ENCODE measurements at regions not wholly inside any gene's neighbourhood (a gene's known extent, or its start where the extent isn't known, plus 50 kb on each side); places are given as distances from the start of the nearest gene placed in this dataset.

DNA sequence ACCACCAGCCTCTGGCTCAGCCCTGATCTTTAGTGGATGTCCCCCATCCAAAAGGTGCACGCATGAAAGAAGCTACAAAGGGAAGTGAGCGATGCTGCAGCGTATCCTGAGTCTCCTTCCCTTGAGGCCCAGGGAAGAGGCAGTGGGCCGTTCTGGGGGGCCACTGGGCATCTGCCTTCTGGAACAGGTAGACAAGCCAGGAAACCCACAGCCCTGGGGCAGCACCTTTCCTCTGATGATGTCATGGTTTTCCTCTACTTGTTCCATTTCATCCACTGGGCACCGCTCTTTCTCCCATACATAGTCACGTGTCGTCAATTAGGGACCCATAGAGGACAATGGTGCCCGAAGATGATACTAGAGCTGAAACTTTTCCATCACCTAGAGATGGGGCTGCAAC is 194.0 kb upstream of the IRX1 start:
- no peaks in the 10 kb centered on the region for H3K79me2 ChIP-seq (ENCODE audit: insufficient read depth, low read length)
- H3K4me2 ChIP-seq (ENCODE audit: low read length) = no peak overlapping the region
- no peak for TF ChIP-seq EZH2 (IDR thresholded peaks at IDR 0.05)
- TF ChIP-seq CBX3 (IDR thresholded peaks at IDR 0.05; ENCODE audit: low read depth) = no peak
- TF ChIP-seq EGR1 (IDR thresholded peaks at IDR 0.05; ENCODE audit: low read depth) = no peak
- no peak overlapping the region for H2AFZ ChIP-seq (ENCODE audit: low read depth, low read length, poor library complexity, severe bottlenecking)
- intact Hi-C loops (cut with micrococcal nuclease) = no loop called here
- H3K9me2 ChIP-seq (ENCODE audit: insufficient read depth) = no peaks in the 10 kb centered on the region
- H3K27me3 ChIP-seq (ENCODE audit: insufficient read depth, low read length) = no peaks in the 10 kb centered on the region
- ATAC-seq (no peak), DNase-seq (ENCODE audit: low read depth, low spot score) (no peak)
- ChIA-PET RAD21 (ENCODE audit: low non-redundant PET in 1 of 2, low total read pairs in 2 of 2, uncharacterized antibody in 2 of 2, unreplicated experiment in 2 of 2) (no interaction called here), CTCF (no interaction called here), POLR2A (no interaction called here)
- no peak overlapping the region for H3K4me3 ChIP-seq (replicated peaks in 1 of 2; ENCODE audit: low read depth in 1 of 2, low read length in 2 of 2)
- H3K9me3 ChIP-seq (ENCODE audit: control insufficient read depth in 1 of 2, insufficient read depth in 1 of 2, low read depth in 1 of 2, low read length in 2 of 2) = peaks cover 4 to 16% of the 10 kb centered on the region in 2 experiments; a peak in 2 of 4 replicates
- H3K36me3 ChIP-seq (ENCODE audit: control insufficient read depth in 1 of 2, insufficient read depth in 2 of 2, low read length in 2 of 2) = no peaks in the 10 kb centered on the region
- BruUV-seq (replicated peaks) = no TSS peak
- H4K20me1 ChIP-seq (ENCODE audit: insufficient read depth) = no peaks in the 10 kb centered on the region
- H3K9ac ChIP-seq (ENCODE audit: low read length) = no peak overlapping the region
- H3K4me1 ChIP-seq (ENCODE audit: control insufficient read depth in 1 of 2, insufficient read depth in 2 of 2, low read length in 2 of 2) = no peaks in the 10 kb centered on the region
- no peak overlapping the region for H3K27ac ChIP-seq (ENCODE audit: low read depth, low read length)

DNA sequence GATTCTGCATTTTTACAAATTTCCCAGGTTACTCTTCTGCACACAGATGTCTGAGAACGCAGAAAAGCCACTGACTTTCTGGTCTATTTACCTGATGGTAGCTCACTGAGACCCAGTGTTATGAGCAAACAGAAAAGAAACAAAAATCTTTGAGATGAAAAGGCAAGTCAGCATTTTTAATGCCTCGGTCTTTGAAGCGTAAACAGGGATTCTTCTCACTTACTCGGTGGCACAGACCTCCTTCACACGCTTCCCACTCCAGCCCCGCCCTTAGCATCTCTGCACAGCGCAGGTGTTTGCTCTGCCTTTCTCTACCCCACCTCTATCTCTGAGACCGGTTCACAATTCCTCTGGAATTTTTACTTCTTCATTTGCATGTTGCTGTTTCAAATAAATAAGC is 195.0 kb upstream of the IRX1 start:
- ATAC-seq (no peak), DNase-seq (ENCODE audit: low read depth, low spot score) (no peak)
- Histone ChIP-seq H3K9me2 (ENCODE audit: insufficient read depth) (no peaks in the 10 kb centered on the region), H3K4me3 (replicated peaks in 1 of 2; ENCODE audit: low read depth in 1 of 2, low read length in 2 of 2) (no peak overlapping the region), H3K36me3 (ENCODE audit: control insufficient read depth in 1 of 2, insufficient read depth in 2 of 2, low read length in 2 of 2) (no peaks in the 10 kb centered on the region), H3K9ac (ENCODE audit: low read length) (no peak overlapping the region), H3K27me3 (ENCODE audit: insufficient read depth, low read length) (no peaks in the 10 kb centered on the region), H3K9me3 (ENCODE audit: control insufficient read depth in 1 of 2, insufficient read depth in 1 of 2, low read depth in 1 of 2, low read length in 2 of 2) (peaks cover 4 to 16% of the 10 kb centered on the region in 2 experiments; a peak in 2 of 4 replicates), H4K20me1 (ENCODE audit: insufficient read depth) (no peaks in the 10 kb centered on the region), H3K4me1 (ENCODE audit: control insufficient read depth in 1 of 2, insufficient read depth in 2 of 2, low read length in 2 of 2) (no peaks in the 10 kb centered on the region), H3K27ac (ENCODE audit: low read depth, low read length) (no peak overlapping the region), H3K4me2 (ENCODE audit: low read length) (no peak overlapping the region), H3K79me2 (ENCODE audit: insufficient read depth, low read length) (no peaks in the 10 kb centered on the region), H2AFZ (ENCODE audit: low read depth, low read length, poor library complexity, severe bottlenecking) (no peak overlapping the region)
- BruUV-seq (replicated peaks) = no TSS peak
- ChIA-PET RAD21 (ENCODE audit: low non-redundant PET in 1 of 2, low total read pairs in 2 of 2, uncharacterized antibody in 2 of 2, unreplicated experiment in 2 of 2) (no interaction called here), POLR2A (no interaction called here), CTCF (no interaction called here)
- intact Hi-C loops (cut with micrococcal nuclease) = no loop called here
- TF ChIP-seq JUND (IDR thresholded peaks at IDR 0.05) (no peak), EZH2 (IDR thresholded peaks at IDR 0.05) (no peak), SP1 (IDR thresholded peaks at IDR 0.05; ENCODE audit: low read depth) (no peak), SIN3A (IDR thresholded peaks at IDR 0.05; ENCODE audit: low read depth) (no peak), SRF (IDR thresholded peaks at IDR 0.05; ENCODE audit: low read depth) (no peak), CTCF (IDR thresholded peaks at IDR 0.05 in 2 of 3, conservative IDR thresholded peaks at IDR 0.05 in 1 of 3; ENCODE audit: borderline replicate concordance in 1 of 3, insufficient read depth in 1 of 3, low read depth in 2 of 3, low read length in 2 of 3) (no peak), YY1 (IDR thresholded peaks at IDR 0.05; ENCODE audit: extremely low read depth, insufficient replicate concordance, low read depth, low read length) (no peak), REST (IDR thresholded peaks at IDR 0.05; ENCODE audit: low read depth) (no peak), TCF7L2 (IDR thresholded peaks at IDR 0.05; ENCODE audit: borderline replicate concordance, extremely low read depth, insufficient read depth, insufficient read length) (no peak), ZFX (IDR thresholded peaks at IDR 0.05) (no peak), POLR2A (IDR thresholded peaks at IDR 0.05; ENCODE audit: borderline replicate concordance, extremely low read depth, insufficient read depth, insufficient read length) (no peak), ELF1 (IDR thresholded peaks at IDR 0.05; ENCODE audit: borderline replicate concordance, low read depth) (no peak)
- TF ChIP-seq, protein P1, sequence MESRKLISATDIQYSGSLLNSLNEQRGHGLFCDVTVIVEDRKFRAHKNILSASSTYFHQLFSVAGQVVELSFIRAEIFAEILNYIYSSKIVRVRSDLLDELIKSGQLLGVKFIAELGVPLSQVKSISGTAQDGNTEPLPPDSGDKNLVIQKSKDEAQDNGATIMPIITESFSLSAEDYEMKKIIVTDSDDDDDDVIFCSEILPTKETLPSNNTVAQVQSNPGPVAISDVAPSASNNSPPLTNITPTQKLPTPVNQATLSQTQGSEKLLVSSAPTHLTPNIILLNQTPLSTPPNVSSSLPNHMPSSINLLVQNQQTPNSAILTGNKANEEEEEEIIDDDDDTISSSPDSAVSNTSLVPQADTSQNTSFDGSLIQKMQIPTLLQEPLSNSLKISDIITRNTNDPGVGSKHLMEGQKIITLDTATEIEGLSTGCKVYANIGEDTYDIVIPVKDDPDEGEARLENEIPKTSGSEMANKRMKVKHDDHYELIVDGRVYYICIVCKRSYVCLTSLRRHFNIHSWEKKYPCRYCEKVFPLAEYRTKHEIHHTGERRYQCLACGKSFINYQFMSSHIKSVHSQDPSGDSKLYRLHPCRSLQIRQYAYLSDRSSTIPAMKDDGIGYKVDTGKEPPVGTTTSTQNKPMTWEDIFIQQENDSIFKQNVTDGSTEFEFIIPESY (IDR thresholded peaks at IDR 0.05; ENCODE audit: extremely low read depth, insufficient replicate concordance, low read length) = no peak
